Ascending aorta (tissue), 2 donors: ENCODE measurements at regions not wholly inside any gene's neighbourhood (a gene's known extent, or its start where the extent isn't known, plus 50 kb on each side); places are given as distances from the start of the nearest gene placed in this dataset.

Source experiments
- DNase-seq, 2 donors: peaks; one replicate each; pipeline ENCODE4 v3.0.0-alpha.2; 2019; ENCODE audit warnings: low spot score in 2 of 2
- H3K27ac ChIP-seq, 2 donors: fragments of 200-600 bp; sonication (generic); one replicate each; pipeline ENCODE4 v1.5.1; 2016 to 2017; ENCODE audit warnings: mild to moderate bottlenecking in 1 of 2
- H3K27me3 ChIP-seq: fragments of 200-600 bp; sonication (generic); one replicate; pipeline ENCODE4 v1.5.1; 2017
- H3K36me3 ChIP-seq, 2 donors: fragments of 200-600 bp; sonication (generic); one replicate each; pipeline ENCODE4 v1.5.1; 2016
- H3K4me1 ChIP-seq, 2 donors: fragments of 200-600 bp; sonication (generic); one replicate each; pipeline ENCODE4 v1.5.1; 2016 to 2017; ENCODE audit warnings: mild to moderate bottlenecking in 1 of 2
- H3K4me3 ChIP-seq, 2 donors: fragments of 200-600 bp; sonication (generic); one replicate each; pipeline ENCODE4 v1.5.1; 2016 to 2017; ENCODE audit warnings: mild to moderate bottlenecking in 1 of 2
- H3K9me3 ChIP-seq, 2 donors: fragments of 200-600 bp; sonication (generic); one replicate each; pipeline ENCODE4 v1.5.1; 2016
- CTCF ChIP-seq, 3 experiments: fragments of 200-600 bp in 2 of 3; fragments of 450-650 bp in 1 of 3; sonication (generic) in 2 of 3; IDR thresholded peaks; one replicate each; pipeline ENCODE4 v1.5.1; 2016 to 2019; ENCODE audit warnings: antibody characterized with exemption in 3 of 3, mild to moderate bottlenecking in 1 of 3, moderate library complexity in 1 of 3
- intact Hi-C: fragments of 100-400 bp; cut with DNase I; formaldehyde crosslinking; loops from one replicate; pipeline ENCODE4 v1.15.1; 2023

- H3K27ac ChIP-seq = no peak overlapping the region
- no peak for TF ChIP-seq CTCF (IDR thresholded peaks at IDR 0.05)
- DNase-seq = no peak
- H3K4me3 ChIP-seq = no peak overlapping the region
- intact Hi-C loops = no loop called here
- H3K27me3 ChIP-seq = no peaks in the 10 kb centered on the region
- no peaks in the 10 kb centered on the region for H3K9me3 ChIP-seq
- H3K36me3 ChIP-seq = no peaks in the 10 kb centered on the region
- H3K4me1 ChIP-seq = no peaks in the 10 kb centered on the region
Measured at GRCh38 chr6:85396159-85396808, 53.6 kb upstream of the NT5E start.

- H3K36me3 ChIP-seq = no peaks in the 10 kb centered on the region
- no peak for TF ChIP-seq CTCF (IDR thresholded peaks at IDR 0.05)
- no peaks in the 10 kb centered on the region for H3K4me1 ChIP-seq
- no peaks in the 10 kb centered on the region for H3K27me3 ChIP-seq
- no peaks in the 10 kb centered on the region for H3K9me3 ChIP-seq
- no peak overlapping the region for H3K4me3 ChIP-seq
- H3K27ac ChIP-seq = no peak overlapping the region
- no peak for DNase-seq
- intact Hi-C loops = no loop called here
Measured at GRCh38 chr6:85395746-85396145, 54.1 kb upstream of the NT5E start.

- H3K36me3 ChIP-seq = no peaks in the 10 kb centered on the region
- H3K4me3 ChIP-seq = no peak overlapping the region
- intact Hi-C loops = no loop called here
- no peaks in the 10 kb centered on the region for H3K4me1 ChIP-seq
- H3K27ac ChIP-seq = no peak overlapping the region
- no peaks in the 10 kb centered on the region for H3K27me3 ChIP-seq
- H3K9me3 ChIP-seq = no peaks in the 10 kb centered on the region
- no peak for DNase-seq
- TF ChIP-seq CTCF (IDR thresholded peaks at IDR 0.05) = no peak
Measured at GRCh38 chr6:85394853-85395538, 54.9 kb upstream of the NT5E start.

- Histone ChIP-seq H3K36me3 (no peaks in the 10 kb centered on the region), H3K4me1 (no peaks in the 10 kb centered on the region), H3K4me3 (no peak overlapping the region), H3K27ac (no peak overlapping the region), H3K27me3 (no peaks in the 10 kb centered on the region), H3K9me3 (no peaks in the 10 kb centered on the region)
- TF ChIP-seq CTCF (IDR thresholded peaks at IDR 0.05) = no peak
- DNase-seq = no peak
- intact Hi-C loops = no loop called here
Measured at GRCh38 chr6:85394199-85394598, 55.7 kb upstream of the NT5E start.

GRCh38 chr6:85392379-85392778 lies 57.5 kb upstream of the NT5E start:
- intact Hi-C loops = no loop called here
- no peak overlapping the region for H3K4me3 ChIP-seq
- TF ChIP-seq CTCF (IDR thresholded peaks at IDR 0.05) = no peak

More at GRCh38 chr6:85392379-85392778, 57.5 kb upstream of the NT5E start:
- Histone ChIP-seq H3K4me1 (no peaks in the 10 kb centered on the region), H3K36me3 (no peaks in the 10 kb centered on the region), H3K9me3 (no peaks in the 10 kb centered on the region), H3K27ac (no peak overlapping the region), H3K27me3 (no peaks in the 10 kb centered on the region)
- no peak for DNase-seq
